Parathyroid adenoma (tissue), 2 donors: ENCODE measurements at regions not wholly inside any gene's neighbourhood (a gene's known extent, or its start where the extent isn't known, plus 50 kb on each side); places are given as distances from the start of the nearest gene placed in this dataset.
"Not testable (repeated sequence)": the region's sequence is repeated elsewhere in the genome, so short reads cannot be mapped to it uniquely, and the experiment has no call there.

ENCODE experiments used
- H2AFZ ChIP-seq: fragments of 300-600 bp; sonication (generic); one replicate; pipeline ENCODE4 v1.7.0; 2017; ENCODE audit warnings: antibody characterized with exemption, mild to moderate bottlenecking
- H3K27ac ChIP-seq: fragments of 300-600 bp; sonication (generic); one replicate; pipeline ENCODE4 v1.7.0; 2017
- H3K27me3 ChIP-seq: fragments of 300-600 bp; sonication (generic); one replicate; pipeline ENCODE4 v1.7.0; 2017; ENCODE audit warnings: low read length; ENCODE audit not compliant: control insufficient read depth, insufficient read depth
- H3K36me3 ChIP-seq: fragments of 300-600 bp; sonication (generic); one replicate; pipeline ENCODE4 v1.7.0; 2017; ENCODE audit warnings: low read length; ENCODE audit not compliant: control insufficient read depth, insufficient read depth
- H3K4me1 ChIP-seq: fragments of 300-600 bp; sonication (generic); one replicate; pipeline ENCODE4 v1.7.0; 2017; ENCODE audit warnings: control low read depth
- H3K4me2 ChIP-seq: fragments of 300-600 bp; sonication (generic); one replicate; pipeline ENCODE4 v1.7.0; 2017; ENCODE audit warnings: low read length
- H3K4me3 ChIP-seq: fragments of 300-600 bp; sonication (generic); one replicate; pipeline ENCODE4 v1.7.0; 2017; ENCODE audit warnings: low read depth, low read length
- H3K79me2 ChIP-seq: fragments of 300-600 bp; sonication (generic); one replicate; pipeline ENCODE4 v1.7.0; 2017; ENCODE audit warnings: control low read depth
- H3K9ac ChIP-seq: fragments of 300-600 bp; sonication (generic); one replicate; pipeline ENCODE4 v1.7.0; 2017; ENCODE audit warnings: mild to moderate bottlenecking
- H3K9me3 ChIP-seq: fragments of 300-600 bp; sonication (generic); one replicate; pipeline ENCODE4 v1.7.0; 2017; ENCODE audit warnings: low read length; ENCODE audit not compliant: control insufficient read depth
- TF ChIP-seq, protein P1 (sequence below): fragments of 300-600 bp; sonication (generic); IDR thresholded peaks from one replicate; pipeline ENCODE4 v1.7.0; 2017; ENCODE audit warnings: antibody characterized with exemption, mild to moderate bottlenecking
- donor health status: primary hyperparathyroidism.

DNA sequence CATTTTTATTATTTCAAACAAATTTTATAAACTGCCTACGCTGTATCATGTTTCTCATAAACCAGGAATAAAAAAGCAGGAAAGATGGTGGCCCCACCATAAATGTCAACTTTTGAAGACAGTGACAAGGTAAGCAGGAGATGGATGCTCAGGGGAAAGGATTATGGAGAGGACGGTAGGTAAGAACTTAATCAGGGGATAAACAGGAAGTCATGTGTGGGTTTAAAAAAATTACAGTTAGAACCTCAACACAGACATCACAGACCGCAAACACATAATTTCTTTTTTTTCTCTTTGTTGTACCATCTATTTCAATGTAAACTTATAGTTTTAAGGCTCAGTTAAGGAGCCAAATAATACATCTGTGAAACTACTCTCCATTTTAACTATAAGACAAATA lies 575.2 kb upstream of the SLC8A1 start:
- no peaks in the 10 kb centered on the region for H3K79me2 ChIP-seq
- TF ChIP-seq, protein P1, sequence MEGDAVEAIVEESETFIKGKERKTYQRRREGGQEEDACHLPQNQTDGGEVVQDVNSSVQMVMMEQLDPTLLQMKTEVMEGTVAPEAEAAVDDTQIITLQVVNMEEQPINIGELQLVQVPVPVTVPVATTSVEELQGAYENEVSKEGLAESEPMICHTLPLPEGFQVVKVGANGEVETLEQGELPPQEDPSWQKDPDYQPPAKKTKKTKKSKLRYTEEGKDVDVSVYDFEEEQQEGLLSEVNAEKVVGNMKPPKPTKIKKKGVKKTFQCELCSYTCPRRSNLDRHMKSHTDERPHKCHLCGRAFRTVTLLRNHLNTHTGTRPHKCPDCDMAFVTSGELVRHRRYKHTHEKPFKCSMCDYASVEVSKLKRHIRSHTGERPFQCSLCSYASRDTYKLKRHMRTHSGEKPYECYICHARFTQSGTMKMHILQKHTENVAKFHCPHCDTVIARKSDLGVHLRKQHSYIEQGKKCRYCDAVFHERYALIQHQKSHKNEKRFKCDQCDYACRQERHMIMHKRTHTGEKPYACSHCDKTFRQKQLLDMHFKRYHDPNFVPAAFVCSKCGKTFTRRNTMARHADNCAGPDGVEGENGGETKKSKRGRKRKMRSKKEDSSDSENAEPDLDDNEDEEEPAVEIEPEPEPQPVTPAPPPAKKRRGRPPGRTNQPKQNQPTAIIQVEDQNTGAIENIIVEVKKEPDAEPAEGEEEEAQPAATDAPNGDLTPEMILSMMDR, result no peak
- no peak overlapping the region for H3K4me2 ChIP-seq
- H3K4me1 ChIP-seq, result no peaks in the 10 kb centered on the region
- H3K27me3 ChIP-seq, result no peaks in the 10 kb centered on the region
- no peak overlapping the region for H3K4me3 ChIP-seq
- H3K9me3 ChIP-seq, result no peaks in the 10 kb centered on the region
- H3K9ac ChIP-seq, result no peak overlapping the region
- H3K36me3 ChIP-seq, result no peaks in the 10 kb centered on the region
- H2AFZ ChIP-seq, result no peak overlapping the region
- H3K27ac ChIP-seq, result no peak overlapping the region

DNA sequence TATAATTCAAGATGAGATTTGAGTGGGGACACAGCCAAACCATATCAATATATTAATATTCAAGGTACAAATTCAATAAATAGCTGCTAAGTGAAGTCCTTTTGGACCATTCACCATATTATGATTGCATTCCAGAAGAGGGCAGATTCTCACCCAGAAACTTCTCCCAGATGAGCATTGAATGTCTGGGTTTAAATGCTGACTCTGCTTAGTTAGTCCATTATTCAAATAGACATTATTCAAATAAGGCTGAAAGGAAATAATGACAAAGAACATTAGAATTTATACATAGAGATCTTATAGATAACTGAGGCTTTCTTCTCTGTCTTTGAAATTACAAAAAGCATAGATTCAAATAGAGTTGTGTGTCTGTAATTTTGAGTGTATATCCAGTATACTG lies 579.4 kb upstream of the SLC8A1 start:
- Histone ChIP-seq H3K4me1 (no peaks in the 10 kb centered on the region), H3K27ac (no peak overlapping the region), H3K27me3 (no peaks in the 10 kb centered on the region), H3K9ac (no peak overlapping the region), H3K79me2 (no peaks in the 10 kb centered on the region), H2AFZ (no peak overlapping the region), H3K36me3 (no peaks in the 10 kb centered on the region), H3K4me3 (no peak overlapping the region), H3K9me3 (no peaks in the 10 kb centered on the region), H3K4me2 (no peak overlapping the region)
- TF ChIP-seq, protein P1, result no peak

DNA sequence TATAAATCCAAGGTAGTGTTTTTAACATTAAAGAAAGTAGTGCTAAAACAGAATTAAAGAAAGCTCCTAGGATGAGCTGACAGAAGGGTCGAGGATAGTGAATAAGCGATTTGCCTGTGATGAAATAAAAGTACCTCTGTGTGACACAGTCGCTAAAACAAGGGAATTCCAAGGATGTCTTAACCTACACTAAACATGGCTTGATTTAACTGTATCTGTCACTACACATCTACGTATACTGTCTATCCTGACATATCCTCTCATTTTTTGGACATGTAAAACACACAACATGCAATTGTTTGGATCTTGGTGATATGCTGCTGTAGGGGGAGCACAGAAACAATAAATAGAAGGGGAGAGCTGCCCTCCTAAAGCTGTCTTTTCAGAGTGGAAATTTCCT lies 580.8 kb upstream of the SLC8A1 start:
- Histone ChIP-seq H3K79me2 (no peaks in the 10 kb centered on the region), H3K27me3 (no peaks in the 10 kb centered on the region), H3K27ac (no peak overlapping the region), H3K4me2 (no peak overlapping the region), H3K36me3 (no peaks in the 10 kb centered on the region), H3K9ac (no peak overlapping the region), H3K4me1 (no peaks in the 10 kb centered on the region), H3K9me3 (no peaks in the 10 kb centered on the region), H3K4me3 (no peak overlapping the region), H2AFZ (no peak overlapping the region)
- TF ChIP-seq, protein P1, result no peak

DNA sequence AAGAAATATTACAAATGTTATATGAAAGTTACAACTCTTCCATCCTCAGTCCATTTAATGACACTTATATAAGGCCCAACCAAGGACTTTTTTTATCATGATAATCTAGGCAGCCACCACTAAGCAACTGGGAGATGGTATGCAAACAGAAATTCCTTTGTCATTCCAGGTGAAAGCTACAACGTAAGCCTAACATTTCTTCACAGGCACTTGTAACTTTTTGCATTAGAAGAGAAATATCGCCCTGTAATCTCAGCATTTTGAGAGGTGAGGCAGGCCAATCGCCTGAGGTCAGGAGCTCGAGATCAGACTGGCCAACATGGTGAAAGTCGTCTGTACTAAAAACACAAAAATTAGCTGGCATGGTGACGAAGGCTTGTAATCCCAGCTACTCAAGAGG lies 581.2 kb upstream of the SLC8A1 start:
- Histone ChIP-seq H3K4me2 (no peak overlapping the region), H3K9ac (no peak overlapping the region), H3K9me3 (no peaks in the 10 kb centered on the region), H3K27ac (no peak overlapping the region), H3K4me3 (no peak overlapping the region), H2AFZ (no peak overlapping the region), H3K4me1 (no peaks in the 10 kb centered on the region), H3K27me3 (no peaks in the 10 kb centered on the region), H3K36me3 (no peaks in the 10 kb centered on the region), H3K79me2 (no peaks in the 10 kb centered on the region)
- TF ChIP-seq, protein P1, result no peak

DNA sequence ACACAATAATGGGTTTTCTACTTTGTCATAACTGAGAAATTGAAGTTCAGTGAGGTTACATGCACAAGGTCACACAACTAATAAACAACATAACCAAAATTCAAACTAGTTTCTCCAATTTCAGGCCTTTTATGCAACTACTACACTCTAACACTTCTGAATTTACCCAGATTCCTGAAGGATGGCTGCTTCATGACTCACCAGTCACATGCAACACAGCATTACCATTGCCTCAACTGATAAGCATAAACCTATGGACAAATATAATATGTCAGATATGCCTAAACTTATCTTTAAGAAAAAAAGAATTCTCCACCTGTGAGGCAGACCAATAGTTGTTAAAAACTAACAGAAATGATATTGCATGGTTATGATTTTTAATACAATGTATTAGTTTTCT lies 586.5 kb upstream of the SLC8A1 start:
- Histone ChIP-seq H3K9ac (no peak overlapping the region), H3K27me3 (no peaks in the 10 kb centered on the region)
- TF ChIP-seq, protein P1, result no peak

DNA sequence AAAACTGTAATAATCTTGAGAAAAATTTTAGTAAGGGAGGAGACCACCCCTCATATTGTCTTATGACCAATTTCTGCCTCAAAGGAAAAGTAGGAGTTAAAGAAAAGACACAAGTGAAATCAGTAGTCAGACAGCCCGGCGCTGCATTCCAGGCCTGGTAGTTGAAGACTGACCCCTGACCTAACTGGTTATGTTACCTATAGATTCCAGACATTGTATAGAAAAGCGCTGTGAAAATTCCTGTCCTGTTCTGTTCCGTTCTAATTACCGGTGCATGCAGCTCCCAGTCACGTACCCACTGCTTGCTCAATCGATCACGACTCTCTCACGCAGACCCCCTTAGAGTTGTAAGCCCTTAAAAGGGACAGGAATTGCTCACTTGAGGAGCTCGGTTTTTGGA lies 587.9 kb upstream of the SLC8A1 start:
- not testable (repeated sequence) for H3K79me2 ChIP-seq, H3K4me2 ChIP-seq, H3K4me3 ChIP-seq

More for the DNA sequence above, 586.5 kb upstream of the SLC8A1 start:
- Histone ChIP-seq H3K79me2 (no peaks in the 10 kb centered on the region), H2AFZ (no peak overlapping the region), H3K4me2 (no peak overlapping the region), H3K36me3 (no peaks in the 10 kb centered on the region), H3K4me3 (no peak overlapping the region), H3K27ac (no peak overlapping the region), H3K9me3 (no peaks in the 10 kb centered on the region), H3K4me1 (no peaks in the 10 kb centered on the region)

More for the DNA sequence above, 587.9 kb upstream of the SLC8A1 start:
- not testable (repeated sequence) for H3K4me1 ChIP-seq, H2AFZ ChIP-seq, H3K9ac ChIP-seq, H3K27ac ChIP-seq, H3K27me3 ChIP-seq, H3K36me3 ChIP-seq, H3K9me3 ChIP-seq
